NB4 (cell line): ENCODE measurements at regions not wholly inside any gene's neighbourhood (a gene's known extent, or its start where the extent isn't known, plus 50 kb on each side); places are given as distances from the start of the nearest gene placed in this dataset.

Experiments used
- POLR2A ChIP-seq: IDR thresholded peaks from 2 replicates; pipeline ENCODE4 v1.6.1; 2011; ENCODE audit warnings: mild to moderate bottlenecking; ENCODE audit not compliant: insufficient read length; ENCODE audit errors: extremely low read depth
- TF ChIP-seq, protein P1 (sequence below): IDR thresholded peaks from one replicate; pipeline ENCODE4 v1.5.1; 2012; ENCODE audit warnings: low read depth, low read length

DNA sequence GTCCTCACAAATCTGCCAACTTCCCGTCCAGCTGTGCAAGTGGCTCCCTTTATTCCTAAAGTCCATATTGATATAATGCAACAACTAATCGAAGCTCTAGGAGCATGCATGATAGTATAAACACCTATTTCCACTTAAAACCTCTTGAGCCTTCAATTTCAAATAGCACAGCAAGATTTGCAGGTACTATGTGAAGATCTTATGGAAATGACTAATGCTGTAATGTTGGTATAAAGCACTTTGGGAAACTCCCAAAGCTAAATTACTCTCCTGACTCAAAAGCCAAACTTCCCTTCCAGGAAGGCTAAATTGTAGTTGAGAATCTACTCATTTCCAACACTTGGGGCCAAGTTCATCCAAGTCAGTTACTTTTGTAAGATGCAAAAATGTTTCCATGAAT lies 287.6 kb upstream of the CDH11 start:
- TF ChIP-seq, protein P1, sequence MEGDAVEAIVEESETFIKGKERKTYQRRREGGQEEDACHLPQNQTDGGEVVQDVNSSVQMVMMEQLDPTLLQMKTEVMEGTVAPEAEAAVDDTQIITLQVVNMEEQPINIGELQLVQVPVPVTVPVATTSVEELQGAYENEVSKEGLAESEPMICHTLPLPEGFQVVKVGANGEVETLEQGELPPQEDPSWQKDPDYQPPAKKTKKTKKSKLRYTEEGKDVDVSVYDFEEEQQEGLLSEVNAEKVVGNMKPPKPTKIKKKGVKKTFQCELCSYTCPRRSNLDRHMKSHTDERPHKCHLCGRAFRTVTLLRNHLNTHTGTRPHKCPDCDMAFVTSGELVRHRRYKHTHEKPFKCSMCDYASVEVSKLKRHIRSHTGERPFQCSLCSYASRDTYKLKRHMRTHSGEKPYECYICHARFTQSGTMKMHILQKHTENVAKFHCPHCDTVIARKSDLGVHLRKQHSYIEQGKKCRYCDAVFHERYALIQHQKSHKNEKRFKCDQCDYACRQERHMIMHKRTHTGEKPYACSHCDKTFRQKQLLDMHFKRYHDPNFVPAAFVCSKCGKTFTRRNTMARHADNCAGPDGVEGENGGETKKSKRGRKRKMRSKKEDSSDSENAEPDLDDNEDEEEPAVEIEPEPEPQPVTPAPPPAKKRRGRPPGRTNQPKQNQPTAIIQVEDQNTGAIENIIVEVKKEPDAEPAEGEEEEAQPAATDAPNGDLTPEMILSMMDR, result no peak
- no peak for TF ChIP-seq POLR2A
